Colonic mucosa (tissue), 4 donors: ENCODE measurements at regions not wholly inside any gene's neighbourhood (a gene's known extent, or its start where the extent isn't known, plus 50 kb on each side); places are given as distances from the start of the nearest gene placed in this dataset.

Experiments used
- DNase-seq: peaks from one replicate; pipeline ENCODE4 v3.0.0-alpha.2; 2020
- H3K27ac ChIP-seq: fragments of 200-600 bp; one replicate; pipeline ENCODE4 v1.8.0; 2021
- H3K27me3 ChIP-seq: fragments of 200-600 bp; one replicate; pipeline ENCODE4 v1.8.0; 2021
- H3K36me3 ChIP-seq: fragments of 200-600 bp; one replicate; pipeline ENCODE4 v1.8.0; 2021
- H3K4me1 ChIP-seq: fragments of 200-600 bp; one replicate; pipeline ENCODE4 v1.8.0; 2021; ENCODE audit warnings: mild to moderate bottlenecking
- H3K4me3 ChIP-seq: fragments of 200-600 bp; one replicate; pipeline ENCODE4 v1.8.0; 2021
- H3K9ac ChIP-seq, 2 donors: one replicate each; pipeline ENCODE4 v1.7.0; 2013; ENCODE audit warnings: control low read depth in 2 of 2, low read depth in 2 of 2, low read length in 2 of 2
- H3K9me3 ChIP-seq: fragments of 200-600 bp; one replicate; pipeline ENCODE4 v1.8.0; 2021
- CTCF ChIP-seq: fragments of 200-600 bp; IDR thresholded peaks from one replicate; pipeline ENCODE4 v1.8.0; 2022; ENCODE audit warnings: antibody characterized with exemption, mild to moderate bottlenecking
- intact Hi-C: fragments of 100-400 bp; cut with DNase I; formaldehyde crosslinking; loops from one replicate; pipeline ENCODE4 v1.14.1; 2022
- donor health status: healthy.
- donor health status: DM: no; HTN: no; CAD: no.
- donor health status: DM: no; HTN: no; CAD: no.

GRCh38 chr12:125214289-125214688, 149.1 kb downstream of the AACS start:
- no peak for TF ChIP-seq CTCF
- H3K27ac ChIP-seq = no peak overlapping the region
- no peak overlapping the region for H3K9ac ChIP-seq
- DNase-seq = no peak
- H3K9me3 ChIP-seq = no peaks in the 10 kb centered on the region
- no peaks in the 10 kb centered on the region for H3K36me3 ChIP-seq
- intact Hi-C loops = no loop called here
- no peaks in the 10 kb centered on the region for H3K4me1 ChIP-seq
- H3K4me3 ChIP-seq = no peak overlapping the region
- H3K27me3 ChIP-seq = no peaks in the 10 kb centered on the region

GRCh38 chr12:125216756-125217155, 151.5 kb downstream of the AACS start:
- Histone ChIP-seq H3K27me3 (no peaks in the 10 kb centered on the region), H3K9me3 (no peaks in the 10 kb centered on the region), H3K27ac (no peak overlapping the region), H3K9ac (no peak overlapping the region), H3K4me1 (no peaks in the 10 kb centered on the region), H3K36me3 (no peaks in the 10 kb centered on the region), H3K4me3 (no peak overlapping the region)
- no peak for DNase-seq
- TF ChIP-seq CTCF = no peak
- intact Hi-C loops = no loop called here

- Histone ChIP-seq H3K9me3 (no peaks in the 10 kb centered on the region), H3K27me3 (no peaks in the 10 kb centered on the region)
- TF ChIP-seq CTCF = no peak
Measured at GRCh38 chr12:125217308-125217707, 152.1 kb downstream of the AACS start.

GRCh38 chr12:125218952-125219351, 153.7 kb downstream of the AACS start:
- Histone ChIP-seq H3K27ac (no peak overlapping the region), H3K9ac (no peak overlapping the region), H3K4me3 (no peak overlapping the region), H3K36me3 (no peaks in the 10 kb centered on the region), H3K27me3 (no peaks in the 10 kb centered on the region), H3K9me3 (no peaks in the 10 kb centered on the region), H3K4me1 (no peaks in the 10 kb centered on the region)
- no peak for TF ChIP-seq CTCF
- intact Hi-C loops = no loop called here
- no peak for DNase-seq

More at GRCh38 chr12:125217308-125217707, 152.1 kb downstream of the AACS start:
- Histone ChIP-seq H3K9ac (no peak overlapping the region), H3K4me1 (no peaks in the 10 kb centered on the region), H3K36me3 (no peaks in the 10 kb centered on the region), H3K4me3 (no peak overlapping the region), H3K27ac (no peak overlapping the region)
- no peak for DNase-seq
- intact Hi-C loops = no loop called here

- Histone ChIP-seq H3K27ac (no peak overlapping the region), H3K4me3 (no peak overlapping the region), H3K9me3 (no peaks in the 10 kb centered on the region), H3K9ac (no peak overlapping the region), H3K4me1 (no peaks in the 10 kb centered on the region), H3K27me3 (no peaks in the 10 kb centered on the region), H3K36me3 (no peaks in the 10 kb centered on the region)
- TF ChIP-seq CTCF = no peak
- intact Hi-C loops = no loop called here
- DNase-seq = no peak
Measured at GRCh38 chr12:125220404-125221273, 155.4 kb downstream of the AACS start.
